Left cardiac atrium (tissue), 4 donors: ENCODE measurements at regions not wholly inside any gene's neighbourhood (a gene's known extent, or its start where the extent isn't known, plus 50 kb on each side); places are given as distances from the start of the nearest gene placed in this dataset.

ENCODE experiments used
- ATAC-seq, 2 donors: fragments of 200-7000 bp; cut with Tn5 transposase; one replicate each; pipeline ENCODE4 v1.9.1; 2020; ENCODE audit warnings: mild to moderate bottlenecking in 2 of 2, moderate library complexity in 2 of 2
- DNase-seq: peaks from one replicate; pipeline ENCODE4 v3.0.0-alpha.2; 2020
- intact Hi-C, 2 donors: fragments of 100-400 bp; cut with DNase I; formaldehyde crosslinking; loops; one replicate each; pipeline versions ENCODE4 v1.14.1 to v1.15.1; 2022 to 2023
- donor health status: DM: no; HTN: yes; CAD: no.
- donor health status: DM: no; HTN: yes; CAD: no; lungs with severe emphysema.
- donor health status: DM: yes; HTN: yes; CAD: no.
- donor health status: Dilated cardiomyopathy.

DNA sequence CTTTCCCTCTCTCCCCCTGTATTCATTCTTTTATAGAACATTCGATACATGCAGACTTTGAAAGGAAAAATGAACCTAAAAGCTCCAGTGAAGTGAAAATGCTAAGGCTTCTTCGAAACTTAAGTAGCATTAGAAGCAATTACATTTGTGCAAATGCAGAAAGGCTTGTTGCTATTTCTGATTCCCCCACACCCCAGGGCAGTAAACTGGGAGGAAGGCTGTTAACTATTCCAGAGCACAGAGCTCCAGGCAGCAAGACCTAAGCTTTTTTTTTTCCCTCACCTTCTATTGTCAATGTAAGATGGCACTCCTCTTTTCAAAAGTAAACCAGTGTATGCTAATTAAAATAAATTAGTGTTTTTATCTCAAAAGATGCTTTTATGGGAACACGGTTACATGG, 448.9 kb upstream of the TBX3 start:
- DNase-seq (no peak), ATAC-seq (no peak)
- intact Hi-C loops: no loop called here

- ATAC-seq (no peak), DNase-seq (no peak)
- intact Hi-C loops: no loop called here
Observed at GRCh38 chr12:115132145-115132544, 448.2 kb upstream of the TBX3 start.

- DNase-seq (no peak), ATAC-seq (no peak)
- intact Hi-C loops: no loop called here
Observed at GRCh38 chr12:115129727-115130126, 445.8 kb upstream of the TBX3 start.

DNA sequence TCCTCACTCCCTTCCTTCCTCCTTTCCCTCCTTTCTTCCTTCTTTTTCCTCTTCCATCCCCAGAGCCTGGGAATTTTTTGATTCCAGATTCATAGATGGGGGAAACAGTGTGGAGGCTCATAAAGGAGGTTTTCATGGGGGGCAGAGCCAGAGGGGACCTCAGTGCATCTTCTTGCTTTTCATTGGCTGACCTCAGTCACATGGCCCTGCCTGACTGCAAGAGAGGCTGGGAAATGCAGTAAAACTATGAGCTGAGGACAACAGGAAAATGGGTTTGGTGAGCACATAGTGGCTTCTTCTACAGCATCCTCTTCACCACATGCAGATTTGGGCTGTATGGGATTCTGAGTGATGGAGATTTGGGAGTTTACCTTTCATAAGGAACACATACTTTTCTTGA, 437.1 kb upstream of the TBX3 start:
- ATAC-seq (no peak), DNase-seq (no peak)
- intact Hi-C loops: no loop called here

- DNase-seq: no peak
- intact Hi-C loops: no loop called here
- ATAC-seq: no peak
Observed at GRCh38 chr12:115118177-115118724, 434.3 kb upstream of the TBX3 start.

DNA sequence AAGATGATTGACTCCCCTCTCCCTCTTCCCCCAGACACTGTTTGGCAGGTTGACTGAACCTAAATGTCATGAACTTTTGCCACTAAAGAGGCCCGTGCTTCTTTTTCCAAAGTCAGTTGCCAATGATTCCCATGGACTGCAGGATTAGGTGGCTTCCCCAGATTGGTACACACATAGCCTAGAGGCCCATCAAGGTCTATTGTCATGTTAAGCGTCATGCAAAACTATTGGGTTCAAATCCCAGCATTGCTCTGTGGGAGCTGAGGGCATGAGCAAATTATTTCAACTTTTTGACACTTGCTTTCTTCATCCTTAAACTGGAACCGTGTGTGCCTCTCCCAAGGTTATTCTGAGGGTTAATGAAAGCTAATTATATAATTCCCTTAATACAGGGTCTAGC, 430.2 kb upstream of the TBX3 start:
- intact Hi-C loops: no loop called here
- DNase-seq (no peak), ATAC-seq (no peak)

DNA sequence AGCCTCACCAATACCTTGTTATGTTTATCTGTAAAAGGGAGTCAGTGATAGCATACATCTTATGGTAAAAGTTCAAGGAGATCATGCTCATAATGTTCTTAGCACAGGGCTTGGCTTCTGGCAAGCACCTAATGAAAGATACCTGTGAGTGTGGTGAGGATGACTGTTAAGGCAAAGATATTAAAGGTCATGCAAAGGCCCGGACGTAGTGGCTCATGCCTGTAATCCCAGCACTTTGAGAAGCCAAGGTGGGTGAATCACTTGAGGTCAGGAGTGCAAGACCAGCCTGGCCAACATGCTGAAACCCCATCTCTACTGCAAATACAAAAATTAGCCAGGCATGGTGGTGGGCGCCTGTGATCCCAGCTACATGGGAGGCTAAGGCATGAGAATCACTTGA, 425.9 kb upstream of the TBX3 start:
- ATAC-seq: no peak
- intact Hi-C loops: no loop called here

GRCh38 chr12:115108129-115109100, 424.4 kb upstream of the TBX3 start:
- ATAC-seq: no peak
- intact Hi-C loops: no loop called here
- no peak for DNase-seq

More for the DNA sequence above, 425.9 kb upstream of the TBX3 start:
- DNase-seq: no peak

- ATAC-seq: peak; percentile 59 to 76
- intact Hi-C loops: no loop called here
- peak; percentile 30 for DNase-seq
Observed at GRCh38 chr12:115103884-115104883, 420.2 kb upstream of the TBX3 start.

DNA sequence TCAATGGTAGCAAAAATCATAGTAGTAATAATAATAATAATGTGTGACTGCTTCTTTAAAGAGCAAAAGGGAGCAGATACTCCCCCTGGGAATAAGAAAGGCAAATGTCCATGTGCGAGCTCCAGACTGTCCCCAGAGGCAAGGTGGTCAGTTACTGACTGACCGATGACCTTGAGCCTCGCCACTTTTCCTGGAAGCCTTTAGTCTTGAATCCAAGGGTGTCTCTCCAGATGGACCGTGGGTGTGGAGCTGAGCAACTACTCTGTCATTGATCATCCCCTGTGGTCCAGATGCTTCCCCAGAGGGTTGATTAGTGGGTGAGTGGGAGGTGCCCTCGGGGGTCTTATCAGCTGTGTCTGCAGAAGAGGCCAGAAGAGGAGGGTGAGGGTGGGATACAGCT, 418.5 kb upstream of the TBX3 start:
- ATAC-seq (peak; percentile 63 to 70), DNase-seq (peak; percentile 36)
- intact Hi-C loops: no loop called here

DNA sequence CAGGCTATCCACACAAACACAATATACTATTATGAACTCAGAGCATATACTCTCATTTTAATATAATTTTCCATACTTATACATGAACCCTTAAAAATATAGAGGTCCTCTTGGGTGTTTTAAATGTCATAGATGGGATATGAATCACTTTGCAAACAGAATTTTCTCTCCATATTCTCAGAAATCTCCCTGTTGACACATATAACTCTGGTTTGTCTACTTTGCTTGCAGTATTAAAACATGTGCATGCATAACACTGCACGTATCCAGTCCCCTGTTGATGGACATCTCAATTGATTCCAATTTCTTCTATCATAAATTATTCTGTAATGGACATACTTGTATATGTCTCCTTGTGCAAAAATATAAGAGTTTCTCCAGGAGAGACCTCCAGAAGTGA, 417.5 kb upstream of the TBX3 start:
- DNase-seq (no peak), ATAC-seq (no peak)
- intact Hi-C loops: no loop called here

DNA sequence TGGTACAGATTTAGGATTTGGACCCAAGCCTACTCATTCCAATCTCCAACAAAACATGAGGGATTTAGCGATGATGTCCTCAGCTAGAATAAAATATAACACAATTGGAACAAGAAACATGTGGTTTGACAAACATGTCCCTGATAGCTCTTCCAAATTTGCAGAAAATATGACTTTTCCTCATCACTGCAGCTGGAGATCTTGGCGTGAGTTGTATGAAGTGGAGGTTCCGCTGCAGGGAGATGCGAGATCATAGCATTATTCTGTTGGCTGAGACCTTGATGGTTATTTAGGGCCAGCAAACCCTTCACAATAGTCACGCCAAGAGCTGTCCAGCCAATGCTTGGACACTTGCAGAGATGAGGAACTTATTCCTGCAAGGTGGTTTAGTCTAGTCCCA, 413.4 kb upstream of the TBX3 start:
- intact Hi-C loops: no loop called here
- ATAC-seq (peak; percentile 44 to 45), DNase-seq (no peak)

GRCh38 chr12:115096588-115097397, 412.8 kb upstream of the TBX3 start:
- intact Hi-C loops: no loop called here
- ATAC-seq (peak; percentile 61 to 85), DNase-seq (no peak)

DNA sequence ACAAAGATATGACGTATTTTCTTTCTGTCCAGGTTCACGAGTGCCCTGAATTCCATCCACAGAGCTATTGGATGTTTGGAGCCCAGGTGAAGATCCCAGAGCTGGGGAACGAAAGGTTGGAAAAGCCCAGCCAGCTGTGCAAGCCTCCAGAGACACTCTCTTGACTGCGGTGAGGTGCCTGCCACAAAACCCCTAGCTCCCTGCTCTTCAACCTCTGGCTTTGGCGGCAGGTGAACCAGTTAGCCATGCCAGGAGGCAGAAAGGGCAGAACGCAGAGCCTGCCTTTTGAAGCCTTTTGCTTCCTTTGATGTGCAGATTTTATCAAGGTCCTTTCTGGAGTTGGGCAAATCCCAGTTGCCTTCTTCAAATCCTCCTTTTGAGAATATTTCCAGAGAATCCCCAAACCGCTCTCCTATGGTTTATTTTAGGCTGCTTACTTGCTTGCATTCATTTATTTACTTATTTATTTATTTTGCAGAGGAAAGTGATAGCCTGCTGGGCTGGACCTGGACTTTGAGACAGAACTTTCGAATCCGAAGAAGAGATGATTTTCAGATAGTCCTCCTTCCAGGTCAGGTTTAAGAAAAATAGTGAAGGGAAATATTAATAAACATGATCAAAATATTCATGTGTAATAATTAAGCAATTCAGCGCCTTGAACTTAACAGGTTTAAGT, 411.2 kb upstream of the TBX3 start:
- DNase-seq (no peak), ATAC-seq (no peak)
- intact Hi-C loops: no loop called here

GRCh38 chr12:115094163-115094816, 410.3 kb upstream of the TBX3 start:
- intact Hi-C loops: no loop called here
- ATAC-seq: no peak
- no peak for DNase-seq

- DNase-seq (no peak), ATAC-seq (no peak)
- intact Hi-C loops: no loop called here
Observed at GRCh38 chr12:115093261-115093660, 409.3 kb upstream of the TBX3 start.

GRCh38 chr12:115090783-115091182, 406.8 kb upstream of the TBX3 start:
- intact Hi-C loops: no loop called here
- no peak for ATAC-seq
- no peak for DNase-seq
